ENCODE measurements at regions not wholly inside any gene's neighbourhood (a gene's known extent, or its start where the extent isn't known, plus 50 kb on each side); places are given as distances from the start of the nearest gene placed in this dataset.

DNA sequence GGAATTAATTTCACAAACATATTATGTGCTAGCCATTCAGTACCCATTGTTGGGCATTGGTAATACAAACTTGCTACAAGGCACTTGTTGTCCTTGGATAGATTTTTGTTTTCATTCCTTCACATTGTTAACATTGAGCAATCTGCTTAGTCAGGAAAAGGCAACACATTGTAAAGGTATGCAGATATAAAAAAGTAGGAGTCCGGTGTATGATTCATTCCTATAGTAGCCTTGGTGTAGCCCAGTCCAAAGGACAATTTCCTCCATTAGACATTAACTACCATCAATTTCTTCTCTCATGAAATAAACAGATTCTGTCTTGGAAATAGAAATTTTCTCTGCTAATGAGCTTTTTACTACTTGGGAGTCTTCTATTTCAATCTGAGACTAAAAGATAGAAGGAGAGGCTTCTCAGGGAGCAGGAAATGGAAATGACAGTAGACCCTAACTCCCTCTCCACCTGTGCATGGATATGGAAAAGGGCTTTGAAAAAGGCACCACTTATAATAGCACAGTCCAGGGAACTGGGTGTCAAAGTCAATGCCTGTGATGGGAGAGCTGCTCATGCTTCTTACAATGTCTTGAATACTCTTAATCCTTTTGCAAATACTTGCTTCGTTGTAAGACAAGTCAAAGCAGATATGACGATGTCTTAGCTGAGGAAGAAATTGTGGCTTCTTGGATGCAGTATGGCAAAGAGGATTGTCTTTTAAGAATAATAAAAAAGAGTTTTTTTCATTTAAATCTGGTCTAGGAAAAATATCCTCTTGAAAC lies 369.4 kb upstream of the CITED2 start:
- TF ChIP-seq, protein P1, sequence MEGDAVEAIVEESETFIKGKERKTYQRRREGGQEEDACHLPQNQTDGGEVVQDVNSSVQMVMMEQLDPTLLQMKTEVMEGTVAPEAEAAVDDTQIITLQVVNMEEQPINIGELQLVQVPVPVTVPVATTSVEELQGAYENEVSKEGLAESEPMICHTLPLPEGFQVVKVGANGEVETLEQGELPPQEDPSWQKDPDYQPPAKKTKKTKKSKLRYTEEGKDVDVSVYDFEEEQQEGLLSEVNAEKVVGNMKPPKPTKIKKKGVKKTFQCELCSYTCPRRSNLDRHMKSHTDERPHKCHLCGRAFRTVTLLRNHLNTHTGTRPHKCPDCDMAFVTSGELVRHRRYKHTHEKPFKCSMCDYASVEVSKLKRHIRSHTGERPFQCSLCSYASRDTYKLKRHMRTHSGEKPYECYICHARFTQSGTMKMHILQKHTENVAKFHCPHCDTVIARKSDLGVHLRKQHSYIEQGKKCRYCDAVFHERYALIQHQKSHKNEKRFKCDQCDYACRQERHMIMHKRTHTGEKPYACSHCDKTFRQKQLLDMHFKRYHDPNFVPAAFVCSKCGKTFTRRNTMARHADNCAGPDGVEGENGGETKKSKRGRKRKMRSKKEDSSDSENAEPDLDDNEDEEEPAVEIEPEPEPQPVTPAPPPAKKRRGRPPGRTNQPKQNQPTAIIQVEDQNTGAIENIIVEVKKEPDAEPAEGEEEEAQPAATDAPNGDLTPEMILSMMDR (IDR thresholded peaks at IDR 0.05) = no peak
- no peak for TF ChIP-seq POLR2A (IDR thresholded peaks at IDR 0.05)
